GM11168 (cell line): ENCODE measurements at regions not wholly inside any gene's neighbourhood (a gene's known extent, or its start where the extent isn't known, plus 50 kb on each side); places are given as distances from the start of the nearest gene placed in this dataset.

Experiments
- in situ Hi-C: fragments of 300-500 bp; cut with MboI; formaldehyde crosslinking; loops from one replicate; pipeline ENCODE4 v1.12.0; 2022; ENCODE audit warnings: low sequenced_read_pairs; ENCODE audit not compliant: unreplicated experiment

DNA sequence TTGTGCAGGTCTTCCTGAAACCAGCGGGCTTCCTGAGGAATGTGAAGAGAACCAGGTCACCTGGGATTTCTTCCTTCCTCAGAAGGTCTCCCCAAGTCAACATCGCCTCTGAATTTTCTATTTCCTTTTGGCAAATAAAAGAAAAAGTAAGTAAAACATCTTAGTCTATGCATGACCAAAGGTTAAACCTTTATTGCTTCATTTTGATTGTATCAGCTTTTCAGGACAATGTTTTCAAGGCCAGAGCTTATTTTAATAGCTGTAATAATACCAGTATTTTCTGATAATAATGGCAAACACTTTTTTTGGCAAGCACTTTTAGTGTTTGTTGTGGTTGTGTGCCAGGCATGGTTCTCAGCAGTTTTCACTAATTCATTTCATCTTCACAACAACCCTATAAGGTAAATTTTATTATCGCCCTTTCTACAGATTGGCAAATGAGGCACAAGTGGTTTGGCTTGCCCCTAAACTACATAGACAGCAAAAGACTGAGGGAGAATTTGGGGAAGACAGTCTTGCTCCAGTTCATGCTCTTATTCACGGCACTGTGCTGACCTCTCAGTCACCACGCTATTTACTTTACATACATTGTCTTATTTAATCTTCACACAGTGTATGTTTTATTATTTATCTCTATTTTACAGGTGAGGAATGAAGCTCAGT, 110.4 kb downstream of the RPL22L1 start:
- in situ Hi-C loops: no loop called here

DNA sequence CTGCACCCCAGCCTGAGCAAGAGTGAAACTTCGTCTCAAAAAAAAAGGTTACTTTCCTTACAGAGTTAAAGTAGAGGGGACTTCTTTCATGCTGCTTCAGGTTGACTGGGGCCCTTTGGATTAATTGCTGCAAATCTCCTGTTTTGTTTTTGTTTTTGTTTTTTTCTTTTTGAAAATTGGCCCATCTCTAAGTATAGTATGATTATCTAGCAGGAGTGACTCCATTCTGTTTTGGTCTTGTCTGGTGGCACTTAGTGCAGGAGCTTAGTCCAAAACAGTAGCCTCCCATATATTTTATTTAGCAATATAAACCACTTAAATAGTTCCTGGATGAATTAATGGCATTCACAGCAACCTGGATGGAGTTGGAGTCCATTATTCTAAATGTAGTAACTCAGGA, 113.0 kb downstream of the RPL22L1 start:
- in situ Hi-C loops: no loop called here

DNA sequence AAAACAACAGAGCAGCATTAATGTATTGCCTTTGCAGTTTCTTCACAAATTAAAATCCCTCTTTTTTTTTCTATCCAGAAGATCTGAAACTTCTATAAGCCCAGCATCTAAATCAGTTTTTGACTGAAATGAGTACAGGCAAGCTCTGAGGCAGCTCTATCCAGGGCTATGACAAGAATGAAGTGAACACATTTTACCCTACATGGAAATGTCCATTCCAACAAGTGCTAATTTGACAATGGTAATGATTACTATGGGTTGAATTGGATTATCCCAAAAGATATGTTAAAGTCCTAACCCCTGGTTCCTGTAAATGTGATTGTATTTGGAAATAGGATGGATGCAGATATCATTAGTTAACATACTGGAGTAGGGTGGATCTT, 115.7 kb downstream of the RPL22L1 start:
- in situ Hi-C loops: no loop called here

DNA sequence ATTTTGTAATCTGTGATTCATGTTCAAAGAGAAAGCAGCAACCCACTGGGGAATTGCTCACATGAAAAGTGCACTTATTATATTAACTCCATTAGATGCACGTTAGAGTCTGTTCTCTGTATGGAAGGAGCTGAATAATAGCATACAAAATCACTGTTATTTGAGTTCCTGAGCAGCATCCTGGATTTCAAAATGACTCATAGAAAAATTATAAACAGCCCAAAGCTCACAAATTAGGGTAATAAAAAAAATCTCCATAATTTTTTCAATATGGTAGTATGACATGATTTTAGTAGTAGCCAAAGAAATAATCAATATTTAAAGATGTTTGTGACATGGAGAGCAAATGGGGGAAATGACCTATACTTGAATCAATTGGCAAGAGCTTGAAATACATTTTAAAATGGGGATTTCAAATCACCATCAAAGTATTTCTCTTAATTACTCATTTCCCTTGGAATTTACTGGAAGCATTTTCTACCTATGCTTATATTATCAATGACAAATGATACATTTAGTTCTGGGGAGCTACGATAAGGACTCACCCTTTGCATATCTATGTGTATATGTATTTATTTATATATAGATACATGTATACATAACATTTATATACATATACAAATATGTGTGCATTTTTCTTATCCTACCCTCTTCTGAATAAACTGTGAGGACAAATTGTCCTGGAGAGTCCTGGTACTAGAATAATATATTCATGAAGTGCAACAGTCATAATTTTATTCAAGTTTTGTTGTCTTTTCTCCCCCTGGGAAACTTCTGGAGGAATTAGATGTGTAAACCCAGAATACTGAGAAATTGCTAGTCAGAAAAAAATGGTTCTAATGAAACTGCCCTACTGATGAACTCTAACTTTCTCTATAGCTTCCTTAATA, 116.3 kb downstream of the RPL22L1 start:
- in situ Hi-C loops: no loop called here

DNA sequence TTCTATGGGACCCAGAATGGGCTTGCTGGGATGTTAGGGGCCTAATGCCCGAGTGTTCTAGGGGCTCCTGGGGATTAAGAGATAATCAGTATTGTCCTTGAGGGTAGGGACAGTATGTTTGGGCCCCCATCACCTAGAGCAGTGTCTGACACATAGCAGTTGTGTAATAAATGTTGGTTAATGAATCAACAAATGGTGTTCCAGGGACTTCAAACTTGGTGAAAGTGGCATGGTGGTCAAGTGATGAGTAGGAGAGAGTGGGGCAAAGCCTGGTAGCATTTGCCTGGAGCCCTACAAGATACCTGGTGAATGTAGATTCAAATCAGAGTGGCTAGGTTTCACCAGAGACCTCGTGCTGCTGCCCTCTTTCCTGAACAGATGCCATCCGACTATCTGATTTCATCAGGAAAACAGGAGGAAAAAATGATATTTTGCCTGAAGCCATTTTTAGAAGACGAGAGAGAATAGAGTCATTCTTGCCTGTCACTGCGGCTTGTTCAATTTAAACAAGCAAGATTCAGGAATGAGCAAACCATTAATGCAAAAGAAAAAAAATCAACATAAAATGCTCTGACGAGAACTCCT, 117.3 kb downstream of the RPL22L1 start:
- in situ Hi-C loops: no loop called here

DNA sequence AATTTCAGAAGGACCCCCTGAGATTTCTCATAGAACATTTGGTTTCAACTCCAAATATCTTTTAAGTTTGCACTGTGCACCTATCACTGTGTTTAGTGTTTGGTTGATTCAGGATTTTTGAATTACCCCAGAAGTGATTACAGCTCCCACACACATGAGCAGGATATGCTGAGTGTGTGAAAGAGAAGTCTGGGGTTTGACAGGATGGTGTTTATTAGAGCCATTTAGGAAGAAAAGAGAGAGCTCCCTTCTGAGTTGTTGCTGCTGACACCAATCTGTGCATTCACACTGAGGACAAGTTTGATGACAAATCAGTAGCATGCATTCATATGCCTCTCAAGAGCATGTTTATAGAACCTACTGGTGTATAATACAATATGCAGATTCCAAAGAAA, 118.1 kb downstream of the RPL22L1 start:
- in situ Hi-C loops: no loop called here

DNA sequence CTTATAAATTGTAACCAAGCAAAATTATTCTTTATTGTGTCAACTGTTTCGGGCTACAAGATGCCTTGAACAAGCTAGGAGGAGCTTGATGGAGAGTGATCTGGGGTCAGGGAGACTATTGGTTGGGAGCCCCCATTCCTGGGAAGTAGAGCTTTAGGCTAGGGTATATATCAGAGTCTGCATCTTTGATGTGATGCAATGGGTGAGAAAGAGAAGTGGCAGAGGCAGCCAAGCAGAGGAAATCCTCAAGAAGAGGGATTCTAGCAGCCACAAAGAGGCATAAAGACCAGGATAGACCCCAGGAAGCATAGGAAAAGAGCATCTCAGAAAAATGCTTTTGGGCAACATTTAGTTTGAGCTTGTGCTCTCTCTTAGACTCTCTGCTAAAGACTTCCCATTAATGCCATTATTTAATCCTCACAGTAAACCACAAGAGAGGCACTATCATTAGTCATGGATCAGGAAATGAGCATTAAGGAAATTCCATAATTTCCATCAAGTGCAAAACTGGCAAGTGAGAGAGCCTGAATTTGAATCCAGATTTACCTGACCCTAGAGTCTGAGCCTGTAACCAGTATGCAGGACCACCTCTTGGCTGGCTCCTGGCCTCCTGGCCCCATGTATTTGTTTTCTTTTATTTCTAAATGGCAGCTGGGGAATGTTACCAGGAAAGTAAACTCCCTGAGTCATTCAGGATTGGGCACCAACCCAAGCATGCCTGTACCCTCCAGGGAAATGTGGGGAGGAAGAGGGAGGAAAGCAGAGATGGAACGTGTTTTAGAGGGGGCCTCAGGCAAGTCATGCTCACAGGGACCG, 118.7 kb downstream of the RPL22L1 start:
- in situ Hi-C loops: no loop called here

DNA sequence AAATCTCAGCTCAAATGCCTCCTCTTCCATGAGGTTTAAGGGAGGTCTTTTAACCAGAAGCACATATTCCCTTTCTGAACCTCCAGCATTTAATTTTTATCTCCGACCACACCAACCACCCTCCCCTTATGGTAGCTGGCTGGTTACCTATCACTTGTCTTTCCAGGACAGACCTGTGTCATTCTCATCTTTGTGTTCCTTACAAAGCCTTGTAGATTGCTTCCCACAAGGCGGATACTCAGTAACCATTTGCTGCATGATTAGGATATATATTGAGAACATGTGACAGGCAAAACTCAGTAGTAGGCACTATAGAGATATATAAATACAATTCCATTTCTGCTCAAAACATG, 119.5 kb downstream of the RPL22L1 start:
- in situ Hi-C loops: no loop called here

DNA sequence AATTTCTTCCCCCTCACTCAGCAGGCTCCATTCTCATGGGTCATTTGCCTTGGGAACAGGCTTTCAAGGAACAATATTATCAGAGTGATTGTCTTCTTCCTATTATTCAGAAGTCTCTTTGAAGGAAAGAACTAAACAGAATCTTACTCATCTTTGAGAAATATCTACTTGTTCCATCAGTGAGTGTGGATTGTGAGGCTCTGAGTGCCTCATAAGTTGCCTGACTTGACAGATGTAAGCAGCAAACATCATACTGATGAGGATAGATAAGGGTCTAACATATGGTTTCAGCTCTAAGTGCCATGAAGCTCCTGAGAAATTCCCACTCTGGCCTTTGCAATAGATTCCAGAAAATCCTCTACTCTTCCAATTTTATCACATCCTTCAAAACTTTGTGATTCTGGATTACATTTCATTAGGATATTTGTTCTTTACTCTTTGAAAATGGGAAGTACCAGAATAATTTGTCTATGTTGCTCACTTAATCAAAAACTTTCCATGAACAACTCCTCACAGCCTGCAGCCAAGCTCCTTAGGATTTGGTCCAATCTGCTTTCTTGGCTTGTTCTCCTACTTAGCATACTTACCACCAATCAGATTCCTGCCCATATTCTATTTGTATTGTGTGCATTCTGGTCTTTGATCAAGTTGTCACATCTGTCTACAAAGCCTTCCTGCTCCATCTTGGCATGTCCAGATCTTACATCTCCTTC, 120.1 kb downstream of the RPL22L1 start:
- in situ Hi-C loops: no loop called here

DNA sequence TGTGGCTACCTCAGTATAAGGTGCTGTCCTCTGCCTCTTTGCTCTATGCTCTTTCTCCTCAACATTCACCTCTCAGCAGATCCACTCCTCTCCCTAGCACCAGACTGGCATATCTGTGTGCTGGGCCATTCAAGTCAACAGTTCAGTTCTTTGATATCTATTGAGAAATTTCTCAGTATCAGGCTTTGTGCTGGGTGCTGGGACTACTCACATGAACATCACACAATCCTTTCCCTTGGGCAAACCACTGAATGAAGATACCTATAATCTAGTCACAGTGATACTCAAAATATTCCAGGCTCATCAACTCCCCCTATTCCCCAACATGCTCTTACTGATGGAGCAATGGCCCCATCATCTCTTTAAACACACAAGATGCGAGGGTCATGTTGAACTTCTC, 120.8 kb downstream of the RPL22L1 start:
- in situ Hi-C loops: no loop called here

DNA sequence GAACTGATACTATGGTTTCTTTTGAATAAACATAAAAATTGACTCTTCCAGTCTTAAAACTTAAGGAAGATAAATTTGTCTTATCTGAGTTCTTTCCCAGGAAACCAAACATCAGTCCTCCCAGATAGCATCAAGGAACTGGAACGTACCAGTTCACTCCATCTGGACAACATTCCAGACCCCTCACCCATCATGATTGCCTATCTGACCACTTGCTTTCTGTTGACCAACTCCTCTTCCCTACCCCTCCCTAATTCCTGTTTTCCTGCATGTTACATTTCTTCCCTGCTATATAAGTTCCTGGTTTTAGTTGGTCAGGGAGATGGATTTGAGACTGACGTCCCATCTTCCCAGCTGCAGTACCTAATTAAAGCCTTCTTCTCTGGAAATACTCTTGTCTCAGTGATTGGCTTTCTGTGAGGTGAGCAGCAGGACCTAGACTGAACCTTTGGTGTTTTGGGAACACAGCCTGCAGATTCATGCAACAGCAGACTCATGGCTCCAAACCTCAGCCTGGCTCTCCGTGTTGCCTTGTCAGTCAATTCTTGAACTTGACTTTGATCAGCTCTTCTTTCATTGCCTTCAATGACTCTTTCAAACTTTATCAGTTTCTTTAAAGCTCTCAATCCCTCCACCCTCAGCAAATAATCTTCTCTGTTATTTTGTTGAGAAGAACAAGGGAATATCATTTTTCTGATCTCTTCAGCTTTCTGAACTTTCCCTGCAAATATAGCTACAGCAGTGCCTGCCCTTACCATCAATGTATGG, 123.6 kb downstream of the RPL22L1 start:
- in situ Hi-C loops: no loop called here

DNA sequence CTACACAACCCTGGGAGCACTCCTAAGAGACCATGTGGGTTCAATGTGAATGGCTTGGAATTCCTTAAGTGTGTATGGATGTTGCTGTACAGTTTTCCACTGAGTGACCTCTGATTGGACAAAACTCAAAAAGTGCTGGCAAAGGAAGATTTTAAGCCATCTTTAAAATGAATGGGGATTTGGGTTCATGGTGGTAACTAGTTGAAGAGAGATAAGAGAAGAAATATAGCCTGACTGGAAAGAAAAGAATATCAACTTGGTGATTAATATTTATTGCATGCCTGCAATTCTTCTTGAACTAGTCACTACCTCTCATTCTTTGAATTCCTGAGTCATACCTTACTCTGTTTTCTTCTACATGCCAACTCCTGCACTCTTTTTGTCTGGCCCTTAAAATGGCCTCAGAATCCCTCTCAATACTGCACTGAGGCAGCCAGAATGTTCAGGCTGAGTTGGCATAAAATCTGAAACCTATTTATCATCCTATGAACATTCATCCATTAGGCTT, 124.7 kb downstream of the RPL22L1 start:
- in situ Hi-C loops: no loop called here

DNA sequence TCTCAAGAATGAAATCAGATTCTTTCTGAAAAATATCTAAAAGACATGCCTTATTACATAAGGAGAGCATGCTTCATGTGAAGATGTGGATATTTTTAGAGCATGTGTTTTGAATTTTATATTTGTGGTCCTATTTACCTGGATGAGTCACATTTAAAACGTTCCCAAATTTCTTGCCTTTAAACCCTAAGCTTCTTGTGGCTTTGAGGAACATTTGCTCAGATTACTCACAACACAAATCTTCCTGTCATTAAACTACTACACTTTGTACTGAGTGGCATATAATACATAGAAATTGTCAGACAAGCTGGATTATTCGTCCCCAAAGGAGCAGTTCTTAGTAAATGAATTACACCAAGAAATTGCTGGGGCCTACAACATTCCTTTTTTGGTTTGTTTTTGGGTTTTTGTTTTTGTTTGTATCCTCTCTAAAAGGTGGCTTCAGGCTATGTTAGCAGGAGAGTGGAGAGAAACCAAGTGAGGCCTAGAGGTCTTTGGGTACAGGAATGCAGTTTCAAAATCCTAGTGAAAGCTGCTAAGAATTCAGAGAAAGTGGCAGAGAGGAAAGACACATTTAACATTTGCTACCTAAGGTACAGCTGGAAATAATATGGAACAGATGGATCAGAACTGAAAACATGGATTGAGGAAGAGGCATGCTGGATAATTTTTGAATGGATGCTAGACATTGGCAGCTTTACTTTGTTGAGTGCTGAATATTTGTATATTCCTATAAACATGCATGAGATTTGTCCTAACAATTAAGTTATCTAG, 128.1 kb downstream of the RPL22L1 start:
- in situ Hi-C loops: no loop called here

DNA sequence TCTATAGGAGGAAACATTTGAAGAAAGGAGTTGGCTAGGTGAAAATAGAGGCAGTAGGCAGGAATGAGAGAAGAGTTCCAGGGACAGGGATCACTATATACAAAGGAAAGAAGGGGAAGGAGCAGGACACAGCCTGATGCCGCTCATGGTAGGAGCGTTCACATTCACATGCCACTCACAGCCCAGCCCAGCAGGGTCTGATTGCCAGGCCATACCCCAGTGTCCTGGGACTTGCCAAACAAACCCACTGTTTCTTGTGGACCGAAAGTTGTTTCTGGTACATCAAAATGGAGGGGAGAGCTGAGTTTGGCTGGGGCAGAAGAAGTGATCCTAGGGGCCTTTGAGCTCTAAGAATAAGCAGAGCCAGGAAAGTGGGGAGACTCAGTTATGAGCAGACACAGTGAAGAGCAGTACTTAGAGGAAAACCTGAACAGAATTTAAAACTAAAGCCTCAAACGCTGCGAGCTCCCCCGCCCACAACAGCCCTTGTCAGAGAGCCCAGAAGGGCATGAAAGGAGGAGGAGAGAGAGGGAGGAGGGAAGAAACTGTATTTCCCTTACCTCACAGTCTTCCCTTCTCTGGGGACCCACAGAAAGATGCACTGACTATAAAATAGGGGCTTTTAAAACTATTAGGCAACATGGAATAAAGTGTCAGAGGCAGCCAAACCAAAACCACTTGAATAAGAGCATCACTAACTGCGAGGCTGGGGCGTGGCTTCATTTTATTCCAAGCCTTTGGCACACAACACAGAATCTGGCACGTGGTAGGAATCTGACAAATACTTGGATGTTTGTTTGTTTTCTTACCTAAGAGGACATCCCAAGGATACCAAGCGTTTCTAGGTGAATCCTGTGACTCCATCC, 129.0 kb downstream of the RPL22L1 start:
- in situ Hi-C loops: no loop called here

DNA sequence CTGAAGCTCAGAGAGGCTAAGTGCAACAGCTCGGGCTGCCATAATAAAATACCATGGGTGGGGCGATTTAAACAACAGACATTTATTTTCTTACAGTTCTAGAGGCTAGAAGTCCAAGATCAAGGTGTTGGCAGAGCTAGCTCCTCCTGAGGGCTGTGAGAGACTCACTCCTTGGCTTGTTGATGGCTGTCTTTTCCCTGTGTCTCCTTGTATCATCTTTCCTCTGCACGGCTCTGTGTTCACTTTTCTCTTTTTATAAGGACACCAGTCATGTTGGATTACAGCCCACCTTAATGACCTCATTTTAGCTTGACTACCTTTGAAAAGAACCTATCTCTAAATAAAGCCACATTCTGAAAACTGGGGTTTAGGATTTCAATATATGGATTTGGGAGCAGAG, 129.7 kb downstream of the RPL22L1 start:
- in situ Hi-C loops: no loop called here

DNA sequence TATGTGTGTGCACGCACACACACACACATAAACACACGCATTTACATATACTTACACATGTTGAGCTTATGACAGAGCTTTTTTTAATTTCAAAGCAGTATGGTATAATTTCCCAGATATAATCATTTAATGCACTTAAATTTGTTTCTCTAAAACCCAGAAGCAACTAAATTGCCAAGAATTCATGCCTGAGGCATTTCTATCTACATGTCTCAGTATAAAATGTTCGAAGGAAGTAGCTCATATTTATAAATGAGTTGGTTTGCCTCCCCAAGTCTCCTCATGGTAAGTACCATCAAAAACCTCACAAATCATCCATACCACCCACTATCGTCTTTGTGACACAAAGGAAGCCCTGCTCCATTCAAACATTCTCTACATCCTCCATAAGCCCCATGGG, 130.6 kb downstream of the RPL22L1 start:
- in situ Hi-C loops: no loop called here

DNA sequence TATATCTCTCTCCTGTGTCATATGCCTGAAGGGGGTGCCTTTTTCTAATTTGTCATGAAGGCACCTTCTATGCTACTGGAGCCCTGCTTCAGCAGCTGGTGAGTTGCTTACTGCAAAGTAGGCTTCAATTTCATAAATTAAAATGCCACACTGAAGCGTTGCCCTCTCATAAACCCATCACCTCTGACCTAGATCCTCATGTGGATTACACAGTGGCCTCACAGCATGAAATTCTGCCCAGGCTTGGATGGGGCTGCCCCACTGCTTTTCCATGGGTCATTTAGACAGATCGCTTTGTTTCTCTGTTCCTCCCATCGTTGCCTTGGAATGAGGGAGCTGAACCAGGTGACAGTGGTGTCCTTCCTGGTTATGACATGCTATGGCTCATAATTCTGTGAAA, 131.2 kb downstream of the RPL22L1 start:
- in situ Hi-C loops: no loop called here
